Mucosa of descending colon (tissue), 3 donors: ENCODE measurements at regions not wholly inside any gene's neighbourhood (a gene's known extent, or its start where the extent isn't known, plus 50 kb on each side); places are given as distances from the start of the nearest gene placed in this dataset.

Experiments
- ATAC-seq: fragments of 200-7000 bp; cut with Tn5 transposase; one replicate; pipeline ENCODE4 v1.9.1; 2020; ENCODE audit warnings: mild to moderate bottlenecking, moderate library complexity
- DNase-seq, 3 donors: peaks; one replicate each; pipeline ENCODE4 v3.0.0-alpha.2; 2020
- H3K36me3 ChIP-seq: fragments of 200-600 bp; one replicate; pipeline ENCODE4 v1.8.0; 2021; ENCODE audit warnings: low read depth, mild to moderate bottlenecking
- H3K4me1 ChIP-seq: fragments of 200-600 bp; one replicate; pipeline ENCODE4 v1.8.0; 2021; ENCODE audit warnings: low read depth, mild to moderate bottlenecking
- H3K4me3 ChIP-seq: fragments of 200-600 bp; one replicate; pipeline ENCODE4 v1.8.0; 2021; ENCODE audit warnings: mild to moderate bottlenecking
- H3K9me3 ChIP-seq: fragments of 200-600 bp; one replicate; pipeline ENCODE4 v1.8.0; 2021; ENCODE audit warnings: mild to moderate bottlenecking
- CTCF ChIP-seq: fragments of 200-600 bp; IDR thresholded peaks from one replicate; pipeline ENCODE4 v1.8.0; 2022; ENCODE audit warnings: antibody characterized with exemption, mild to moderate bottlenecking
- intact Hi-C, 2 donors: fragments of 100-400 bp; cut with DNase I in 1 of 2; cut with micrococcal nuclease in 1 of 2; formaldehyde crosslinking; loops; one replicate each; pipeline versions ENCODE4 v1.11.0 to v1.11.1; 2022; cut with DNase I, micrococcal nuclease
- donor health status: DM: no; HTN: no; CAD: no; lungs with moderate emphysema.
- donor health status: DM: no; HTN: no; CAD: no.
- donor health status: DM: no; HTN: yes; CAD: no.

GRCh38 chr13:50550151-50550550 lies 293.3 kb downstream of the DLEU7 start:
- DNase-seq (no peak), ATAC-seq (no peak)
- Histone ChIP-seq H3K36me3 (no peaks in the 10 kb centered on the region), H3K4me1 (peaks cover 5% of the 10 kb centered on the region), H3K9me3 (no peaks in the 10 kb centered on the region), H3K4me3 (no peak overlapping the region)
- TF ChIP-seq CTCF: no peak
- intact Hi-C loops: no loop called here

- Histone ChIP-seq H3K36me3 (no peaks in the 10 kb centered on the region), H3K9me3 (no peaks in the 10 kb centered on the region), H3K4me1 (peaks cover 5% of the 10 kb centered on the region), H3K4me3 (no peak overlapping the region)
- ATAC-seq (no peak), DNase-seq (no peak)
- TF ChIP-seq CTCF: no peak
- intact Hi-C loops: no loop called here
These were observed 291.0 kb downstream of the DLEU7 start for GRCh38 chr13:50552424-50552966.

GRCh38 chr13:50561739-50562138 lies 281.8 kb downstream of the DLEU7 start:
- no peaks in the 10 kb centered on the region for H3K36me3 ChIP-seq
- H3K4me1 ChIP-seq: no peaks in the 10 kb centered on the region
- no peak for ATAC-seq
- DNase-seq: no peak
- H3K9me3 ChIP-seq: no peaks in the 10 kb centered on the region
- H3K4me3 ChIP-seq: no peak overlapping the region
- TF ChIP-seq CTCF: no peak
- intact Hi-C loops: no loop called here

GRCh38 chr13:50566646-50567045 lies 276.8 kb downstream of the DLEU7 start:
- ATAC-seq (no peak), DNase-seq (no peak)
- Histone ChIP-seq H3K4me1 (no peaks in the 10 kb centered on the region), H3K9me3 (no peaks in the 10 kb centered on the region), H3K36me3 (no peaks in the 10 kb centered on the region), H3K4me3 (no peak overlapping the region)
- no peak for TF ChIP-seq CTCF
- intact Hi-C loops: no loop called here

- H3K4me1 ChIP-seq: no peaks in the 10 kb centered on the region
- H3K4me3 ChIP-seq: no peak overlapping the region
- intact Hi-C loops: no loop called here
- no peaks in the 10 kb centered on the region for H3K36me3 ChIP-seq
- DNase-seq (no peak), ATAC-seq (no peak)
- no peaks in the 10 kb centered on the region for H3K9me3 ChIP-seq
- TF ChIP-seq CTCF: no peak
These were observed 271.4 kb downstream of the DLEU7 start for GRCh38 chr13:50572129-50572528.

- H3K9me3 ChIP-seq: no peaks in the 10 kb centered on the region
- no peaks in the 10 kb centered on the region for H3K4me1 ChIP-seq
- no peak for ATAC-seq
- TF ChIP-seq CTCF: no peak
- H3K4me3 ChIP-seq: no peak overlapping the region
- no peak for DNase-seq
- intact Hi-C loops: no loop called here
- H3K36me3 ChIP-seq: no peaks in the 10 kb centered on the region
These were observed 270.4 kb downstream of the DLEU7 start for GRCh38 chr13:50573066-50573465.
